H1 (cell line): ENCODE measurements at regions not wholly inside any gene's neighbourhood (a gene's known extent, or its start where the extent isn't known, plus 50 kb on each side); places are given as distances from the start of the nearest gene placed in this dataset.

ENCODE experiments used
- CTCF ChIA-PET: fragments of 300-600 bp; sonication (Branson Sonifier 250); formaldehyde crosslinking; loops from one replicate; lab custom pipeline; 2021; ENCODE audit not compliant: partially characterized antibody; lab: Charles Lee
- POLR2A ChIA-PET: fragments of 300-600 bp; sonication (Branson Sonifier 250); formaldehyde crosslinking; loops from one replicate; lab custom pipeline; 2021; ENCODE audit warnings: inconsistent platforms; ENCODE audit not compliant: partially characterized antibody; lab: Charles Lee
- DNase-seq, 2 experiments: peaks; one replicate each; pipeline versions ENCODE4 v3.0.0 to v3.0.0-alpha.2; 2010 to 2022; ENCODE audit warnings: low spot score in 2 of 2, low read depth in 1 of 2, mixed read lengths in 1 of 2
- FAIRE-seq: peaks from 2 replicates; lab custom pipeline; 2011; peaks lifted over from hg19 to GRCh38; lab: Jason Lieb, UNC
- H2AFZ ChIP-seq: 2 replicates; pipeline ENCODE4 v1.8.1; 2012; ENCODE audit warnings: low read length, inconsistent platforms
- H2AK5ac ChIP-seq: 2 replicates; pipeline ENCODE4 v1.6.1; 2013; ENCODE audit warnings: low read depth, low read length
- H2BK120ac ChIP-seq: replicated peaks from 2 replicates; pipeline ENCODE3; 2013; ENCODE audit warnings: low read depth, low read length, inconsistent platforms
- H2BK12ac ChIP-seq: 2 replicates; pipeline ENCODE4 v1.6.1; 2013; ENCODE audit warnings: low read depth, low read length
- H2BK15ac ChIP-seq: 2 replicates; pipeline ENCODE4 v1.6.1; 2013; ENCODE audit warnings: low read length
- H2BK20ac ChIP-seq: 2 replicates; pipeline ENCODE4 v1.6.1; 2013; ENCODE audit warnings: low read length
- H2BK5ac ChIP-seq: 2 replicates; pipeline ENCODE4 v1.6.1; 2013; ENCODE audit warnings: low read depth, low read length
- H3K14ac ChIP-seq: 2 replicates; pipeline ENCODE4 v1.6.1; 2013; ENCODE audit warnings: inconsistent platforms; ENCODE audit not compliant: insufficient read length
- H3K18ac ChIP-seq: 2 replicates; pipeline ENCODE4 v1.6.1; 2013; ENCODE audit warnings: low read length; ENCODE audit errors: extremely low read depth
- H3K23ac ChIP-seq: 2 replicates; pipeline ENCODE4 v1.6.1; 2013; ENCODE audit warnings: inconsistent platforms; ENCODE audit not compliant: insufficient read length
- H3K23me2 ChIP-seq: 2 replicates; pipeline ENCODE4 v1.6.1; 2013; ENCODE audit warnings: low read depth, low read length
- H3K27ac ChIP-seq: 2 replicates; pipeline ENCODE4 v1.6.1; 2011; ENCODE audit warnings: low read depth, low read length, inconsistent platforms
- H3K27me3 ChIP-seq, 4 experiments: replicated peaks in 1 of 4; 1 replicate in 1 of 4; 2 replicates in 3 of 4; pipeline versions ENCODE4 v1.6.1 to v1.8.1; 2011 to 2013; ENCODE audit warnings: low read length in 3 of 4, mild to moderate bottlenecking in 3 of 4, inconsistent platforms in 2 of 4, mixed read lengths in 2 of 4, moderate library complexity in 1 of 4; ENCODE audit not compliant: control insufficient read depth in 3 of 4, insufficient read depth in 3 of 4; ENCODE audit errors: extremely low read depth in 1 of 4
- H3K36me3 ChIP-seq, 4 experiments: 2 replicates each; pipeline versions ENCODE4 v1.6.1 to v1.8.1; 2011 to 2013; ENCODE audit warnings: mild to moderate bottlenecking in 4 of 4, low read length in 3 of 4, moderate library complexity in 2 of 4, control low read depth in 1 of 4, inconsistent platforms in 1 of 4; ENCODE audit not compliant: insufficient read depth in 4 of 4, control insufficient read depth in 2 of 4
- H3K4ac ChIP-seq: replicated peaks from 2 replicates; pipeline ENCODE3; 2013; ENCODE audit warnings: low read length, low read depth, mixed read lengths, inconsistent platforms; ENCODE audit not compliant: insufficient read length
- H3K4me1 ChIP-seq, 4 experiments: replicated peaks in 1 of 4; 1 replicate in 1 of 4; 2 replicates in 3 of 4; pipeline versions ENCODE4 v1.6.1 to v1.8.1; 2011 to 2013; ENCODE audit warnings: low read length in 3 of 4, inconsistent platforms in 2 of 4, mixed read lengths in 1 of 4; ENCODE audit not compliant: insufficient read depth in 4 of 4, control insufficient read depth in 3 of 4
- H3K4me2 ChIP-seq, 2 experiments: 2 replicates each; pipeline versions ENCODE4 v1.6.1 to v1.8.1; 2011 to 2013; ENCODE audit warnings: low read depth in 2 of 2, low read length in 2 of 2, control low read depth in 1 of 2, inconsistent platforms in 1 of 2, mild to moderate bottlenecking in 1 of 2; ENCODE audit not compliant: insufficient read depth in 1 of 2
- H3K4me3 ChIP-seq, 4 experiments: fragments of 200-600, 300-600 bp in 1 of 4; sonication (generic), shearing (Covaris generic), sonication (Bioruptor Twin) in 1 of 4; 2 replicates each; pipeline versions ENCODE4 v1.5.1 to v1.8.1; 2011 to 2016; ENCODE audit warnings: low read length in 4 of 4, low read depth in 3 of 4, control low read depth in 2 of 4, inconsistent platforms in 2 of 4, mild to moderate bottlenecking in 2 of 4, mixed read lengths in 1 of 4, moderate library complexity in 1 of 4; ENCODE audit not compliant: insufficient read depth in 2 of 4; ENCODE audit errors: extremely low read depth in 1 of 4
- H3K56ac ChIP-seq: replicated peaks from 2 replicates; pipeline ENCODE3; 2013; ENCODE audit warnings: low read depth, mild to moderate bottlenecking, mixed read lengths, low read length, inconsistent platforms; ENCODE audit not compliant: insufficient read length
- H3K79me1 ChIP-seq: 2 replicates; pipeline ENCODE4 v1.6.1; 2013; ENCODE audit warnings: low read depth, low read length, control low read depth
- H3K79me2 ChIP-seq, 2 experiments: 2 replicates each; pipeline versions ENCODE4 v1.6.1 to v1.8.1; 2012 to 2013; ENCODE audit warnings: low read length in 2 of 2, mild to moderate bottlenecking in 2 of 2, inconsistent platforms in 1 of 2; ENCODE audit not compliant: insufficient read depth in 2 of 2, control insufficient read depth in 1 of 2
- H3K9ac ChIP-seq, 4 experiments: replicated peaks in 1 of 4; 1 replicate in 1 of 4; 2 replicates in 3 of 4; pipeline versions ENCODE4 v1.6.1 to v1.8.1; 2011 to 2013; ENCODE audit warnings: low read depth in 3 of 4, low read length in 3 of 4, control low read depth in 2 of 4, mild to moderate bottlenecking in 2 of 4, moderate library complexity in 2 of 4, inconsistent platforms in 1 of 4; ENCODE audit errors: extremely low read depth in 1 of 4
- H3K9me3 ChIP-seq, 2 experiments: 2 replicates each; pipeline versions ENCODE4 v1.6.1 to v1.8.1; 2012 to 2013; ENCODE audit warnings: mild to moderate bottlenecking in 2 of 2, moderate library complexity in 2 of 2, control low read depth in 1 of 2, inconsistent platforms in 1 of 2, low read depth in 1 of 2, low read length in 1 of 2, mixed read lengths in 1 of 2; ENCODE audit not compliant: insufficient read depth in 2 of 2
- H4K20me1 ChIP-seq, 2 experiments: replicated peaks in 1 of 2; 2 replicates each; pipeline versions ENCODE3 to v1.8.1; 2011 to 2013; ENCODE audit warnings: inconsistent platforms in 2 of 2, low read length in 2 of 2, mild to moderate bottlenecking in 1 of 2; ENCODE audit not compliant: insufficient read depth in 2 of 2, control insufficient read depth in 1 of 2
- H4K5ac ChIP-seq: 2 replicates; pipeline ENCODE4 v1.6.1; 2013; ENCODE audit warnings: low read length, low read depth, mixed read lengths, inconsistent platforms; ENCODE audit not compliant: insufficient read length
- H4K8ac ChIP-seq: 2 replicates; pipeline ENCODE4 v1.8.0; 2013; ENCODE audit warnings: mild to moderate bottlenecking, moderate library complexity, low read length, inconsistent platforms; ENCODE audit not compliant: insufficient read depth; ENCODE audit errors: extremely low read depth
- H4K91ac ChIP-seq: replicated peaks from 2 replicates; pipeline ENCODE3; 2013; ENCODE audit warnings: low read length, mixed read lengths, inconsistent platforms; ENCODE audit not compliant: insufficient read length
- ATF2 ChIP-seq: IDR thresholded peaks from 2 replicates; pipeline ENCODE4 v1.6.1; 2012; ENCODE audit warnings: low read length, inconsistent platforms
- ATF3 ChIP-seq: IDR thresholded peaks from 2 replicates; pipeline ENCODE4 v1.6.1; 2011; ENCODE audit warnings: low read depth, mild to moderate bottlenecking, low read length; ENCODE audit not compliant: insufficient read depth
- BACH1 ChIP-seq: IDR thresholded peaks from 2 replicates; pipeline ENCODE4 v1.6.1; 2012; ENCODE audit warnings: low read length, improper control_type of control experiment
- CBX5 ChIP-seq: fragments of 300-800, 300-1000 bp; sonication (generic); IDR thresholded peaks from 2 replicates; pipeline ENCODE4 v1.7.1; 2016; ENCODE audit warnings: antibody characterized with exemption, low read length, low read depth
- CTBP2 ChIP-seq: IDR thresholded peaks from 2 replicates; pipeline ENCODE4 v1.7.0; 2011; ENCODE audit warnings: borderline replicate concordance, mild to moderate bottlenecking, moderate library complexity, mixed read lengths, low read length; ENCODE audit not compliant: insufficient read depth, insufficient read length
- MAFK ChIP-seq: IDR thresholded peaks from 2 replicates; pipeline ENCODE4 v1.6.1; 2012; ENCODE audit warnings: low read depth, mild to moderate bottlenecking, improper control_type of control experiment, low read length
- RAD21 ChIP-seq, 2 experiments: IDR thresholded peaks in 1 of 2; conservative IDR thresholded peaks in 1 of 2; 2 replicates each; pipeline ENCODE4 v1.6.1; 2011; ENCODE audit warnings: low read depth in 2 of 2, low read length in 2 of 2, improper control_type of control experiment in 1 of 2, inconsistent platforms in 1 of 2, mild to moderate bottlenecking in 1 of 2, moderate library complexity in 1 of 2
- SP1 ChIP-seq: IDR thresholded peaks from 2 replicates; pipeline ENCODE4 v1.6.1; 2011; ENCODE audit warnings: low read depth, low read length
- WGBS, 2 experiments: shearing (Covaris generic) in 1 of 2; methylation state at CpG; one replicate each; pipeline versions ENCODE4 v1.1.6 to v1.1.7; 2013 to 2015; ENCODE audit warnings: low lambda C conversion rate in 2 of 2, mixed read lengths in 2 of 2, inconsistent platforms in 1 of 2, low coverage in 1 of 2, missing lambda C conversion rate in 1 of 2; ENCODE audit not compliant: insufficient replicate concordance in 2 of 2, insufficient coverage in 1 of 2, insufficient read length in 1 of 2; ENCODE audit errors: extremely low coverage in 1 of 2, missing lambda C conversion rate in 1 of 2; 5-methylcytosine and 5-hydroxymethylcytosine counted together

GRCh38 chr1:216922406-216922805, 199.2 kb upstream of the ESRRG start:
- DNase-seq (no peak), FAIRE-seq (no peak)
- Histone ChIP-seq H2AFZ (no peak overlapping the region; the same call in 1 of the 2 replicates), H4K8ac (no peak overlapping the region), H2BK15ac (no peak overlapping the region), H3K23ac (no peak overlapping the region), H3K4me2 (no peak overlapping the region), H3K9ac (no peak overlapping the region), H3K4me3 (no peak overlapping the region), H3K27me3 (no peaks in the 10 kb centered on the region), H2BK120ac (no peak overlapping the region), H3K23me2 (no peaks in the 10 kb centered on the region; the same call in 1 of the 2 replicates), H3K36me3 (no peaks in the 10 kb centered on the region), H2BK20ac (no peak overlapping the region), H2AK5ac (no peak overlapping the region), H3K56ac (no peak overlapping the region), H4K20me1 (no peaks in the 10 kb centered on the region), H3K4me1 (peaks cover 0 to 5% (median 0%) of the 10 kb centered on the region in 4 experiments; a peak in 2 of 7 replicates), H3K9me3 (no peaks in the 10 kb centered on the region), H3K4ac (no peak overlapping the region), H4K5ac (no peak overlapping the region), H3K18ac (no peak overlapping the region), H3K14ac (no peak overlapping the region), H3K79me2 (no peaks in the 10 kb centered on the region), H3K79me1 (no peaks in the 10 kb centered on the region), H4K91ac (no peak overlapping the region), H2BK12ac (no peak overlapping the region), H3K27ac (no peak overlapping the region), H2BK5ac (no peak overlapping the region)
- CTCF ChIA-PET = interaction anchor here (1.1 to 1.2 kb wide), 3 partner anchors 13 to 81 kb away, joined by 3 read pairs; no protein-coding TSS in a partner anchor
- POLR2A ChIA-PET = no interaction called here
- 100% methylated on average over 2 of the region's 2 CpGs; no CpG with 5 or more reads in 1 of the 2 experiments for WGBS, 2 experiments
- TF ChIP-seq CTBP2 (no peak), SP1 (no peak), CBX5 (no peak), RAD21 (IDR thresholded peaks at IDR 0.05 in 1 of 2, conservative IDR thresholded peaks at IDR 0.05 in 1 of 2; ENCODE audit: low read depth in 2 of 2, low read length in 2 of 2) (no peak), MAFK (no peak), ATF2 (no peak), BACH1 (no peak), ATF3 (no peak)
